CD4-positive, alpha-beta T cell treated with Interferon gamma for 1 hour (primary cell): ENCODE measurements at regions not wholly inside any gene's neighbourhood (a gene's known extent, or its start where the extent isn't known, plus 50 kb on each side); places are given as distances from the start of the nearest gene placed in this dataset.

Source experiments
- DNase-seq: peaks from one replicate; pipeline ENCODE4 v3.0.0-alpha.2; 2020

DNA sequence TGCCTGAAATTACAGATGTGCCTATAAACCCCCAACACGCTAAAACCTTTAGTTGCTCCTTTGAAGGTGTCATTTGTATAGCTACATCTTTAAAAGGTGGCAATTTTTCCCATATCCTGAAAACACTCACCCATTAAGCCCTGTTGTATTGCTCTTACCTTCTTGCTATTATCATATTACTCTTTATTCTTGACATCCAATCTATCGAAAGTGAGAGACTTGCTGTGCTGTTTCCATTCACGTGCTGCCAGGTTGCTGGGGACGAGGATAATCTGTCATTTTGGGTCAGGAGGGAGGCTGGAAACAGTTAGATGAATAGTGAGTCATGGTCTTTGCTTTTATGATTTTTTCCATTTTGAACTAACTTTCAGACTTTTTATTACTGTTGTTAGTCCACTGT is 213.0 kb upstream of the PRMT6 start:
- DNase-seq: no peak

DNA sequence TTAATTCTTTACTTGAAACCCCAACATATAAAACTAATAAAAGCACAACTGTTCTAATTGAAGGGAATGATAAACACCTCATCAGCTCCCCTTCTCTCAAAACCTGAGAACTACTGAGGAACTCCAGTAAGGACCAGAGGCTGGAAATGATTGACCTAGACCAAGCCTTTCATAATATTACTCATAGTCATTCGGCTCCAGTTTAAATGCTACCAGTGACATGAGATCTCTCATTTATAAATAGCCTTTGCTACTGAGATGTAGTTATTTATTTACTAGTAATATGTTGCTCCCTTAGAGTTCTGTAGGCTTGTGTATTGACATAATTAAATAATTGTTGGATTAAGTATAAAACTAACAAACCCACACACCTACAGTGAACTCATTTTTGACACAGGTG is 209.8 kb upstream of the PRMT6 start:
- no peak for DNase-seq

DNA sequence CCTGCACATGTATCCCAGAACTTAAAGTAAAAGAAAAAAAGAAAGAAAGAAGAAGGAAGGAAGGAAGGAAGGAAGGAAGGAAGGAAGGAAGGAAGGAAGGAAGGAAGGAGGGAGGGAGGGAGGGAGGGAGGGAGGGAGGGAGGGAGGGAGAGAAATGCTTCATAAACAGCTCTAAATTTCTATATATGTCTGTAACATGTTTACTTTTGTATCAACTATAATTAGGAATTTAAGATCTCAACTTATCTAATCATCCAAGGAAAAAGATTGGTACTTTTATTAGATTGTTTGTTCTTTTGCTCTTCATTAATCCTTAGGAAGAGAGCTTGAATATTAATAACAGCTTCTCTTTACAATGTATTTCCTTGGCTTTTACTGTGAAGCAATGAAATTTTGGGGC is 195.4 kb upstream of the PRMT6 start:
- DNase-seq: no peak

DNA sequence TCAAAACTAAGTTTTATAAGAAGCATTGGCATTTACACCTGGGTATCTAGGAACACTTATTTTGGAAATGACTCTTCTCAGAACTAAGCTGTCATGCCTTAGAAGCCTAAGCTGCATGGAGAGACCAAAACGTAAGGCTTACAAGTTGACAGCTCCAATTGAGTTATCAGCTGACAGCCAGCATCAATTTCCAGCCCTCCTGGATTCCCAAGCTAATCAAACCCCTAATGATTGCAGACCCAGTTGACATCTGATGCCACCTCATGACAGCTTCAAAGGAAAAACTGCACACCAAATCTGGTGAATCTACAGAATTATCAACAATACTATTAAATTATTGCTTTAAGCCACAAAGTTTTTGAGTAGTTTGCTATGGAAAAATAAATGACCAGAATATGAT is 187.6 kb upstream of the PRMT6 start:
- no peak for DNase-seq

DNA sequence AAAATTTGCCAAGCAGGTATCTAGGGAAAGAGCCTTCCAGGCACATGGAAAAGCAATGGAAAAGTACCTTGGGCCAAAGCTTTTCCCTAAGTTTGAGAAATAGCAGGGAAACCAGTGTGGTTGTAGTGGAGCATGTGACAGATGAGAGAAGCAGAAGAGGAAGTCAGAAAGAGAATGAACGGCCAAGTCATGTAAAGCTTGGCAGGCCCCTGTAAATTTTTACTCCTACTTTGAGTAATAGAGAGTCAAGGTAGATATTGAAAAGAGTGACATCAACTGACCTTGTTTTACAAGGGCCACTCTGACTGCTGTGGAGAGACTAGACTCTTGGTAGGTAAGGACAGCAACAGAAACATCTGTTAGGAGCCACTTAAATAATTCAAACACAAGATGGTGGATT is 180.9 kb upstream of the PRMT6 start:
- DNase-seq: no peak

DNA sequence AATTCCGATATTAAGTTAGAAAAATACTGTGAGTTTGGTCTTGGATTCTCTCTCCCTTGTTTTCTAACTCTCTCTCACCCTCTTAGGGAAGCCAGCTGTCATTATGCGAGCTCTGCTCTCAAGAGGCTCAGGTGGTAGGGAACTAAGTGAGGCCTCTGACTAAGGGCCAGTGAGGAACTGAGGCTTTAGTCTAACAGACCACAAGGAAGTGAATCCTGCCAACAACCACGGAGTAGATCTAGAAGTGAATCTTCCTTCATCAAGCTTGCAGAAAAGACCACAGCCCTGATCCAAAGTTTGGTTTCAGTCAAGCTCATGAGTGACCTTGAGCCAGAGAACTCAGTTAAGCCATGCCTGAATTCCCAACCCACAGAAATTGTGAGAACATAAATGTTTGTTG is 180.1 kb upstream of the PRMT6 start:
- no peak for DNase-seq

DNA sequence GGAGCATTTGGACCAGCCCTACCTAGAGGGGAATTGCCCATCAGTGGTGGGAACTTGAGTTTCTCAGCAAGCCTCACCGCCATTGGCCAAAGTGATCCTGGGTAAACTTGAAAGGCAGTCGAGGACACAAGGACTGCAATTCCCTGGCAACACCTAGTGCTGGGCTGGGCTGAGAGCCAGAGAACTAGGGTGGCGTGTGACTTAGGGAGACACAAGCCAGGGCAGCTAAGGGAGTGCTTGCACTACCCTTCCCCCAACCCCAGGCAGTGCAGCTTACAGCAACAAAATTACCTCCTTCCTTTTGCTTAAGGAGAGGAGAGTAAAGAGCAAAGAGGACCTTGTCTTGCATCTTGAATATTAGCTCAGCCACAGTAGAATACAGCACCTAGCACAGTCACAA is 176.9 kb upstream of the PRMT6 start:
- no peak for DNase-seq

DNA sequence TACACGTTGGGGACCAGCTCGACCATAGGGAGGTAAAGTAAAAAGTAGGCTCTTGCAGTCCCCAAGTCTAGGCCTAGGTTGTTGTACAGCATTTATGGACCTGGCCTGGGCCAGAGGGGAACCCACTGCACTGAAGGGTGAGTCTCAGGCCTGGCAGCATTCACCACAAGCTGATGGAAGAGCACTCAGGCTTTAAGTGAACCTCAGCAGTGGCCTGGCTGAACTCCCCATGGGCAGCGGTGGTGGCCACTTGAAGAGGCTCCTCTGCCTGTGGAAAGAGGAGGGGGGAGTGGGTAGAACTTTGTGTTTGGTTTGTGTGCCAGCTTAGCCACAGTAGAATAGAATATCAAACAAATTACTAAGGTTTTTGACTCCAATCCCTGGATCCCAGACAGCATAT is 176.2 kb upstream of the PRMT6 start:
- DNase-seq: no peak

DNA sequence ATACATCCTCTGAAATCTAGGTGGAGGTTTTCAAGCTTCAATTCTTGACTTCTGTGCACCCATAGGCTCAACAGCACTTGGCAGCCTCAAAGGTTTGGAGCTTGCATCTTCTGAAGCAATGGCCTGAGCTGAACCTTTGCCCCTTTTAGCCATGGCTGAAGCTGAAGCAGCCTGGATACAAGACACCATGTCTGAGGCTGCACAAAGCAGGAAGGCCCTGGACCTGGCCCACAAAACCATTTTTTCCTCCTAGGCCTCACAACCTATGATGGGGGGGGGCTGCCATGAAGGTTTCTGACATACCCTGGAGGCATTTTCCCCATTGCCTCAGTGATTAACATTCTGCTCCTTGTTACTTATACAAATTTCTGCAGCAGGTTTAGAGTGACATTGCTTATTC is 173.3 kb upstream of the PRMT6 start:
- no peak for DNase-seq

DNA sequence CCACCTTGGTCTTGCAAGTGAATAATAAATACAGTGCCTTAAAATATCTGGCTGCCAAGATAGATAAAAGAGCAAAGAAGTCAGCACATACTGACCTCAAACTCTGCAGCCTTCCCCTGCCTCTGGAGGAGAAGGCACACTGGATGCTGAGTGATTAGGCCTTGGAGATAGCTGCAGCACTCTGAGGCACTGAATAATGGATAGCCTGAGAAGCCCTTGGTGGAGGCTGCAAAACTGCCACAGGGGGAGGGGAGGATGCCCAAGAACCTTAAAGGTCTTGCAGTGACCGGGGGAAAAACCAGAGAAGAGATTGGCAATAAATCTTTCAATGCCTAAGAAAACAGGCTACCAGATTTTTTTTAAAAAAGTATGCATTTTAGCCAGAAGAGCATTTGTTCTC is 167.4 kb upstream of the PRMT6 start:
- no peak for DNase-seq

DNA sequence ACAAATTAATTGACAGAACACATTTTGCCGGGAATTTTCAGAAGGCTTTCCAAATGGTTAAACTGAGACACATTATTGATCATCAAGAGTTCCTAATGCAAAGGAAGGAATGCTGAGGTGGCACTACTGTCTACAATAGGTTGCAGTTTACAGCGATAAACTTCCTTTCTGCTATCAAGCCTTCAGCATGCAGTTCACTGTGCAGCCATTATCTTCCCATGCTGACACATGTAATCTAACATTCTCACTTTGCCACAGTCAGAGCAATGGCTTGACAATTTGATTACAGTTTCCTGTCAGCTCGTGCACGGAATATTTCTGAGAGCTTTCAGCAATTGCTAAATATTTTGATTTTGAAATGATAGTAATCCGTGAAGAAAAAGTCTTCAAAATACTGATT is 166.9 kb upstream of the PRMT6 start:
- no peak for DNase-seq

DNA sequence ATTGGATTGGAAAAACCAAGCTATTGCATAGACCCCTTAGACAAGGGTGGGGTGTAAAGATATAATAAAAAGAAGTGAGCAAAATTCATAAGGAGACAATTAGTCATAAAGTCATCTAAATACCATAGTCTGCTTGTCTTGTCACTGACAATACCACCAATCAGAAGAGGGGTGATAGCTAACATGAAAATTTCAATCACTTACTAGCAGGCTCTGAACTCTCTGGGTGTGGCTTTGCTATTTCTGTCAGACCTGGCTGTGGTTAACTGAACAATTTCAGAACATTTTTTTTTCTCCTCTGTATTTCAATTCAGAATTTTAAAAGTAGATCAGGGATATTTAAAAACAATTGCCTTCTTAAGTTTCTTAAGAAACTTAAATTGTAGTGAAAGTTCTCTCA is 158.5 kb upstream of the PRMT6 start:
- no peak for DNase-seq

DNA sequence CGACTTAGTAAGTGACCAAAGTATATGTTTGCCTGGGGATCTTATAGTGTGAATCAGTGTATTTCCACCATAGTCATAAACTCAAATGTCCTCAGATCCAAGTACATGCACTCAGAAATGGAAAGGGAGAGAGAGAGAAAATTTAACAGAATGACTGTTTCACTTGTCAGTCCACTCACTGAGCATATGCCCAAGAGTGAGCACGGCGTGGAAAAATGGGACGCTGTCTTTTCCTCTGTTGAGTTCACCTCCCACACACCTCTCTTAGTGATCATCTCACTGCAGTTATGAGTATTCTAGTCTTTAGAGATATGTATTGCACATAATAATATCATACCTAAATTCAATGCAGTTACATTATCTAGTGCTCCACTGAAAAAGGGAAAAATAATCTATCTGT is 156.8 kb upstream of the PRMT6 start:
- no peak for DNase-seq

DNA sequence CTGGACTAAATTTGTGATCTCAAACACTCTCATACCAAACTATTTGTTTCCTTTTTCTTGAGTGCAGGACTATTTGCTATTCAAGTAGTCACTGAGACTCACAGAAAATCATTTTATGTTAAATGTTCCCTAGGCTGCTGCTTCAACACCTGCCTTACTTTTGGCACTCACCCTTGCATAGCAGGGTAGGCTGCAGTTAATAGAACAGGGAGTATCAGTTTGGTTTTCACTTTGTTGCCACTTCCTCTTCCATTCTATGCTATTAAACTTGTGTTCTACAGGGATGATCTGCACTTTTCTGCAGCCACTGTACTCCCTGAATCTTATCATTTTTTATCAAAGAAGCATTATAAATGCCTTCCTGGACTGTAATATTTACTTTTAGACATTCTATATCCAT is 148.7 kb upstream of the PRMT6 start:
- no peak for DNase-seq

DNA sequence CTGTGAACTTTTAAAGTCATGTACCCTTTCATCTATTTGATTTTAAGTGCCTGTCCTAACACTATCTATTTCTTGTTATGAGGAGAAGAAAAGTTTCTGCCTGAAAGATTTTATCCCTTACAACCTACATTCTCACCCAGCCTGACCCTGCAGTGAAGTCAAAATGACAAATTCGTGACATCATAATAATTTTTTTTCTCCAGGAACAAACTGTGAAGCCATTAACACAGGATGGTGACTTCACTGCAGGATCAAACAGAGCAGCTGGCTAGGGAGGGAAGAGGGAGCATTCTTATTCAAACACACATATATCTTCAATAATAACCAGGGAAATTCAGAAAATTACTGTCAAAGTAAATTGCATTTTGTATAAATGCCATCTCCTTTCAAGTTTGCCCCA is 147.8 kb upstream of the PRMT6 start:
- DNase-seq: no peak

DNA sequence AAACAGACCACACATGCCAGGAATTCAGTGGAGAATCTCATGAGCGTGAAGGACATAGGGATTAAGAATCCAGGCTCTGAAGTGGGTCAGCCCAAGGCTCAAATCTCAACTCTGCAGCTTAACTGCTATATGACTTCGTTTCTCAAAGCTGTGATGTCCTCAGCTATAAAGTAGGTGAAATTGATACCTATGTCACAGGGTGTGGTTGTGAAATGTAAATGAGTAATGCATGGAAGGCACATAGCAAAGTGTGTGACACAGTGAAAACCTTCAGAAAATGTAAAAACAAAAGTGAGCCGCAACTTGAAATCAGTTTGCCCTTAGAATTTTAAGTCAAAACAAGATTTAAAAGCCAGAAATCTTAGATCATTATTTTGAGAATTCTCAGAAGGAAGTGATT is 145.7 kb upstream of the PRMT6 start:
- DNase-seq: no peak

DNA sequence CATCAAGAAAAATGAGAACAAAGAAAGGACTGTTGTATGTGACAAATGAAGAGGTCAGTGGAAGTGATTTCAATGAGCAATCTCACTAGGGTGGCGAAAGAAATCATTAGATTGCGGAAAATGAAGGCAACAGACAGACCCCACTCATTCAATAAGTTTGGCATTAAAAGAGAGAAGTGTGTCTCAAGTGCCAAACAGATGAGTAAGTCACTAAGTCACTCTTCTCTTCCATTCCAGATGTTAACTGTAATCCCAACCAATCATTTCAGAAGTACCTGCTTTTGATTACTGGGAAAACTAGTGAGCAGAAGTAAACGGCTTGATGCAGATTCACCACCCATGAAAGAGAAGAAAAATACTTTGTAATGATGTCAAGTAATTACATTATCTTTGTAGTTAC is 144.3 kb upstream of the PRMT6 start:
- no peak for DNase-seq

DNA sequence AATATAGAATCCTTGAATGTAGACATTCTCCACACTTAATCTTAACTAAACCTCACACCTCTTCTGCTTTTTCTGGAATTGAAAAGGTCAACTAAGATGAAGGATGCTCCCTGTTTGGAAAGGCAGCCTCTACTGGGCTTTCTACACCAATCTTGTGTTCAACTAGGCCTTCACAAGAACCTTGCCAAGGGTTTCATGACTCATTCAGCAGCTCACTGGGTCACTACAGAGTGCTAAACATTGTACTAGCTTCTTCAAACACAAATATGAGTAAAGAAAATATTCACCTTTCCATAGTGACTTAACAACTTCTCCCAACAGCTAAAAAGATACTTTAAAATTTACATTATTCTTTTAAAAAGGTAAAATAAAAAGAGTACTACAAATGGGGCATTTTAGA is 135.3 kb upstream of the PRMT6 start:
- DNase-seq: no peak

DNA sequence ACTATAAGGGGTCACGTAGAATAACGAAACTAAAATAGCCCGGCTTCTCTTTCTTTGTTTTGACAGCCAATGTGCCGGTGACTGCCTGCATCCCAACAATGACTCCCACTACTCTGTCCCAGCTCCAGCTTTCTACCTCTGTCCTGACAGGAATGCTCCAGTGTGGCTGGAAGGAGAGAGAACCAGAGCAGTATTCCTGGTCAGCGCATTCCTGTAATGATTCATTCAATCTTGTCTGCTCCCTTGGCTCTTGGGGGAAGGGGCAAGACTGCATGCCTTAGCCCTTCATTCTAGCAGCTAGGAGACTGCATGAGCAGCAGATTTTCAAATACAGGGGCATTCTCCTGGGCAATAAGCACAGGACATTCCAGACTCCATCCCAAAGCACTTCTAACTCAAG is 132.1 kb upstream of the PRMT6 start:
- no peak for DNase-seq

DNA sequence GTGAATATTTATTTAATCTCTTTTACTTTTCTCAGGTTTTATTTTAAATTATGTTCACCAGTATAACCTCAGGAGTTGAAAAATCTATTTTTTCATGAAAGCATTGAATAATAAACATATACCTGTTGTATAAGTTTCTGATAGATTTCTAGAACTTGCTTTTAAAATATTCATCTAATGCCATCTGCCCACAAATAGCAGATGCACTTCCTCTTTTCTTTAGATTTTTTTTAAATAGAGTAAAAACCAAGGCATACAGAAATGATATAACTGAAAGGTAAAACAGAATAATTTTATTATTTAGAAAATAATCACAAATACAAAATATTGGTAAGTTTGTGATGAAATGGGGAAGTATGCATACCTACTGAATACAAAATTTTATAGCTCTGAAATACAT is 130.7 kb upstream of the PRMT6 start:
- no peak for DNase-seq

DNA sequence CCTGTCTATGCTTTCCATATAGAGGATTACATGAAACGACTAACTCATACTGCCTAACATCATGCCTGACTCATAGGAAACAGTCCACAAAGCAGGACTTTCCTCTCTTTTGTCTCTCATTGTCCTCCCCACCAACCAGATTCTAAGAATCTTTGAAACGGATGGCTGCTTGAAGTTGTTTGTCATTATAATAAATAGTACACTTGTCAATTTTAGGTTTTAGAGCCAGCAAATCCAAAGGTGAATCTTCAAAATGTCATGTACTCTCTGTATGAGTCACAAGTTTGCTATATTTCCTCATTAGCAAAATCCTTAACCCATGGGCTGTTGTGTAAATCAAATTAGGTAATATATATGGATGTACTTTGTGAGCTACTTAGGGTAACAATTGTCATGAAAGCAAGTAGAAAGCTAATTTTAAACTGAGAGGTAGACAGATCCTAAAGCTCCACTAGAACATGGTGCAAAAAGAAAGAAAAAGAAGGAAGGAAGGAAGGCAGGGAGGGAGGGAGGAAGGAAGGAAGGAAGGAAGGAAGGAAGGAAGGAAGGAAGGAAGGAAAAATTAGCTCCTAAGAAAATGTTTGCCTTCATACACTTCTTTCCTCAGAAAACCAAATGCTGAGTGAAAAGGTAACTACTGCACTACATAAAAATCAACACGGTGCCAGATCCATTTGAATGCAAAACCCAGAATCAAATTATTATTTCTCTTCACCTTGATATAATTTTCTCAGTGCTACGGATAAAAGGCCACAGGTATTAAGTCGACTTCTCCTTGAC is 129.5 kb upstream of the PRMT6 start:
- no peak for DNase-seq

DNA sequence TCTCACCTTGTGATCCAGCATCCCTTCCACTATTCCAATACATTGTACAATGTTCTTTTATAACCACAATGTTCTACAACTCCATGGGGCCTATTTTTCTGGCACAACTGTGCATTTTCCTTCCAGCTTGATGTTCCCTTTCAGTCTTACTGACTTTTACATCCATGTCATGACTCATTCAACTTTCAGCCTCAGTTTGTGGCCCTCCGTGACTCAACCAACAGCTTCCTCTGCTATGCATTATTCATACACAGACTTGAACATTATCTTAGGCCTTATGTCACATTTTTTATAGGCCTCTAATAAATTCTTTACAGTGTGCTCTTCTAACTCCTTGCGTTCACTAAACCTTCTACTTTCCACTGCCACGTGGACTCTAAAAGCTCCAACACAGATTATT is 119.4 kb upstream of the PRMT6 start:
- DNase-seq: no peak

DNA sequence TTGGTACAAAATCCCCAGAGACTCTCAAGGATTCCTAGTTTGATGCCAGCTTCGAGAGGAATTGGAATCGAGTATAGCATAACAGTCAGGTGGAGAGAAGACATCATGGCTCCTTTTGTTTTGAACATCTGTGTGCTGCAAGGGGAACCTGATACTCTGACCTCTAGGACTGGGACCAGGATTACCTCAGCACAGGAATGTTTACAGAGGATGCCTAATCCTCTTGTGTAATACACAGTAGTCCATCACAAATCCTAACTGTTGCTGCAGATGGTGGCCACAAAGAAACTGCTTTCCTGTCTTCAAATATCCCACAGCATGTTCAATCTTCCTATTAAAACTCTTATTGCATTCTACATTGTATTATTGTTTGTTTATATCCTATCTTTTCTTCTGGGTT is 111.8 kb upstream of the PRMT6 start:
- no peak for DNase-seq

DNA sequence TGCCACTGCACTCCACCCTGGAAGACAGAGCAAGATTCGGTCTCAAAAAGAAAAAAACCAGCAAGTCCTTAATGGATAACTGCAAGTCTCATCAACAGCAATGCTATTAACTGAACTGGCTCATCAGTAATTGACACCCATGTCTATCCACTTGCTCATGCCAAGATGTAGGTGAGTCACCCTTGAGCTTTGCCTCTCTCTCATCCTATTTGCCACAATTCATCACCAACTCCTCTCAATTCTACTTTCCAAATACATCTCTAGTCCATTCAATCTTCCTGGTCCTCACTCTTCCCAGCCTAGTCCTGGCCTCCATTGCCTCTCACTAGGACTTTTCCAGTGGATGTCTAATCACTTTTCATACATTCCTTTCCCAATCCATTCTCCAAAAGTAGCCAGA is 103.7 kb upstream of the PRMT6 start:
- DNase-seq: no peak

DNA sequence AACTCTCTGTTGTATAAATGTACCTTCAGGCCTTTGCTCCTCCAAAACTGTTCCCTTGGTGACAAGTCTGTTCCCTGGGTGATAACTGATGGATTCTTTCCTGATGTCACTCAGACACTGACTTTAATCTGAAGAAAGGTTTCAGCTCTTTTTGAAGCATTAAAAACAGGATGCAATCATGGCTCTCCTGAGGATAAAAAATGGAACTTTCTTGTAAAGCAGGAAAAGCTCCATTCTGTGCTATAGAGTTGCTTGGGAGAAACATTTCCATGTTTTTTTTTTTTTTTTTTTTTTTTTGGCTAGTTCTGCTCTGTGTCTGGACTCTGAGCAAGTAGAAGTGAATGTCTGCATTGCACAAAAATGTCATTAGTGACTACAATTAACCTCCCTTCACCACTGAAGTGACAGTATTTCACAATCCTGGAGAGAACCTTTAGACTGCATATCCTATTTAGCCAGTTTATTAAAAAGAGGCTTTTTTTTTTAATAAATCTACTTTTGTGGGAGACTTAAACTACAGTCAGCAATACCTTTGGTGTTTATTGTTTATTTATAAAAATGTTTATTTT is 101.7 kb upstream of the PRMT6 start:
- DNase-seq: no peak
